C4-2B (cell line): ENCODE measurements at regions not wholly inside any gene's neighbourhood (a gene's known extent, or its start where the extent isn't known, plus 50 kb on each side); places are given as distances from the start of the nearest gene placed in this dataset.

Experiments used
- CTCF ChIP-seq: fragments of 450-650 bp; conservative IDR thresholded peaks from 2 replicates; pipeline ENCODE4 v1.5.1; 2017; ENCODE audit warnings: mild to moderate bottlenecking
- ZFX ChIP-seq: fragments of 450-650 bp; IDR thresholded peaks from 2 replicates; pipeline ENCODE4 v1.6.1; 2017

DNA sequence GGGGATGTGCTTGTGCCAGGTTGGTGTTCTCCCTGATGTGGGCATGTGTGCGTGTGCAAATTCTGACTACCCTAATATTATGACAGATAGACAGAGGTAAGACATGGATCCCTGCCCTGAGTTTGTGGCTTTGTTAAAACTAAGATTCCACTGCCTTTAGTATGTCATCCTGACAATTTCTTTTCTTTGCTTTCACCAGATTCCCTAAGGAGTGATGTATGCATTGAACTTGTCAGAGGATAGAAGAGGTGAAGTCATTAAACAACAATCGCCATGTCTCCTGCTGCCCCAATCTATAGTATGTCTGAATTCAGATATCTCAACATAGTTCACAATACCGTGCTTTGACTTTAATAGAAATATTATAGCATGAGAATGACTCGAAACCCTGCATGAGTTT, 137.1 kb upstream of the ELAC2 start:
- no peak for TF ChIP-seq CTCF
- TF ChIP-seq ZFX = no peak
